Small intestine (tissue), 7 donors: ENCODE measurements at regions not wholly inside any gene's neighbourhood (a gene's known extent, or its start where the extent isn't known, plus 50 kb on each side); places are given as distances from the start of the nearest gene placed in this dataset.

ENCODE experiments used
- DNase-seq, 2 donors: peaks; one replicate each; pipeline versions ENCODE4 v3.0.0 to v3.0.0-alpha.2; 2013
- FAIRE-seq: peaks from 2 replicates; lab custom pipeline; 2012; peaks lifted over from hg19 to GRCh38; lab: Jason Lieb, UNC
- H3K27ac ChIP-seq, 3 donors: one replicate each; pipeline ENCODE4 v1.5.1; 2013; ENCODE audit warnings: low read length in 2 of 3, mild to moderate bottlenecking in 2 of 3, control low read depth in 1 of 3, inconsistent platforms in 1 of 3, low read depth in 1 of 3, moderate library complexity in 1 of 3
- H3K27me3 ChIP-seq, 3 donors: one replicate each; pipeline ENCODE4 v1.6.1; 2013; ENCODE audit warnings: low read length in 3 of 3, inconsistent platforms in 1 of 3; ENCODE audit not compliant: control insufficient read depth in 3 of 3, insufficient read depth in 3 of 3
- H3K36me3 ChIP-seq, 3 donors: one replicate each; pipeline ENCODE4 v1.6.1; 2013; ENCODE audit warnings: low read length in 3 of 3, inconsistent platforms in 1 of 3, low read depth in 1 of 3, mild to moderate bottlenecking in 1 of 3, moderate library complexity in 1 of 3; ENCODE audit not compliant: control insufficient read depth in 3 of 3, insufficient read depth in 2 of 3
- H3K4me1 ChIP-seq, 3 donors: one replicate each; pipeline ENCODE4 v1.6.1; 2013; ENCODE audit warnings: low read length in 2 of 3, inconsistent platforms in 1 of 3, low read depth in 1 of 3, mild to moderate bottlenecking in 1 of 3, moderate library complexity in 1 of 3; ENCODE audit not compliant: control insufficient read depth in 3 of 3, insufficient read depth in 2 of 3
- H3K4me3 ChIP-seq, 3 donors: one replicate each; pipeline ENCODE4 v1.5.1; 2013; ENCODE audit warnings: low read length in 3 of 3, control low read depth in 1 of 3, inconsistent platforms in 1 of 3, low read depth in 1 of 3, mild to moderate bottlenecking in 1 of 3, moderate library complexity in 1 of 3
- H3K9me3 ChIP-seq, 2 donors: one replicate each; pipeline ENCODE4 v1.6.1; 2013; ENCODE audit warnings: low read depth in 1 of 2, low read length in 1 of 2; ENCODE audit not compliant: control insufficient read depth in 2 of 2, insufficient read depth in 1 of 2
- WGBS, 3 donors: extraction: QIAGEN DNeasy Blood & Tissue Kit; methylation state at CpG; one replicate each; pipeline ENCODE4 v1.1.7; 2013; 5-methylcytosine and 5-hydroxymethylcytosine counted together
- donor health status: healthy with polysubstance abuse.
- donor health status: control.
- donor health status: control.
- donor health status: Bipolar disorder and iron deficiency.
- donor health status: healthy.

DNA sequence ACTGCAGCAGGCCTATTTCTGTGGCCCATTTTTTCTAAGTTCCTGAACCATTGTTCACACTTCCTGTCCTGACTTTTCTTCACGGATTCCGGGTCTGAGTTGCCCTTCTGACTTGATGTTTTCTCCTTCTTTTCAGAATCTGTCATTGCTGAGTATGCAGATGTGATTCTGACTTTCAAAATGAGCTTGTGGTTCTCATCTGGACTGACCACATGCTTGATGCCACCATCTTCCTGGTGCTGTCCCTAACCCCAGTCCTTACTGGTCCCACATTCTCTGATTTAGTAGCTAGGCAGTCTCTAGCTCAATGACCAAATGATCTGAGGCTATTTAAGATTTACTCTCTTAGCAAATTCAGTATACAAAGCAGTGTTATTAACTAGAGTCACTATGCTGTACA, 822.3 kb upstream of the TENM3 start:
- no peaks in the 10 kb centered on the region for H3K9me3 ChIP-seq
- H3K36me3 ChIP-seq = no peaks in the 10 kb centered on the region
- FAIRE-seq (no peak), DNase-seq (no peak)
- no peak overlapping the region for H3K4me3 ChIP-seq
- 54 to 88% (median 84%) methylated on average over 2 of the region's 2 CpGs for WGBS, 3 donors
- no peaks in the 10 kb centered on the region for H3K27me3 ChIP-seq
- no peak overlapping the region for H3K27ac ChIP-seq
- H3K4me1 ChIP-seq = no peaks in the 10 kb centered on the region

DNA sequence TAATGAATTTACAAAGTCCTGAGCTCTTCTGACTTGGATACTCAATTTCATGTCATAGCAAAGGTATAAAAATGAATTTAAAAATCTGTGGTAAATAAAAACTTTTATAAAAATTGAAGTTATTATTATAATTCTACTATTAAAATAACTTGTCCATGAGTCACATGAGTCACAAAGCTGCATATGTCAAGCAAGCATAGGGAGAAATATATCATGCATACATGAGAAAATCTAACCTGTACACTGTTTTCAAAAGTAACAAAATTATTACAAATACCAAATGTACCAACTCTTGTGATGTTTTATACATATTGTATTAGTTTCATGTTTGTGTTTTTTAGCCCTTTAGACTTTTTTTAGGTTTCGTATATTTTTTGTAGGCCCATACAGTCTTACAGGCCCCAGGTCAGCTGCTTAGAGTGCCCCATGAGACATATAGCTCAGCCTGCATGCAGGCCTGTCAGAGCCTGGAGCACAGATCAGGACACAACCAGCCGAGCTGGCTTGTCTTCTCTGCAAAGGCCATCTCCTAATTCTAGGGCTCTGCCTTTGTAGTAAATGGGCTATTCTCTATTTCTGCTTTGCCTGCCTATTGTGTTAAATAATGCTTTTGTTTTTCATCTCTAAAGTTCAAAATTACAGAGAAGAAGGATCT, 818.7 kb upstream of the TENM3 start:
- Histone ChIP-seq H3K4me3 (no peak overlapping the region), H3K36me3 (no peaks in the 10 kb centered on the region), H3K27me3 (no peaks in the 10 kb centered on the region), H3K4me1 (no peaks in the 10 kb centered on the region), H3K9me3 (no peaks in the 10 kb centered on the region), H3K27ac (no peak overlapping the region)
- no peak for FAIRE-seq
- DNase-seq = no peak
- 79 to 87% (median 85%) methylated on average over 2 of the region's 2 CpGs for WGBS, 3 donors

DNA sequence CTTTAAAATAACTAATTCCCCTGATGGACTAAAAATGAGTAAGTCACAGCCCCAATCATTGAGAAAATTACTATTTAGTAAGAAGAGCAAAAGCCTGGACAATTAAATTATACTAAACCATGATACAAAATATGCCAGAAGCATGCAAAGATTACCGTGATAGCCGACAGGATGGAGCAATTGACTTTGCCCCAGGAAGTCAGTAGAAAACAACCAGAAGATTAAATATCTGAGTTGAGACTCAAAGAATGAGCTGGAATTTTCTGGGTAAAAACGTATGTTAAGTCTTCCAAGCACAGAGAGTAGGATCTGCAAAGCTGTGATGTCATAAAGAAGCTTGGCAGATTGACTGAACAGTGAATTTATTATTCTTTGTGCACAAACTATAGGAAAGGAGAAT, 816.1 kb upstream of the TENM3 start:
- H3K27me3 ChIP-seq = no peaks in the 10 kb centered on the region
- FAIRE-seq = no peak
- H3K36me3 ChIP-seq = no peaks in the 10 kb centered on the region
- WGBS, 3 donors = 36 to 55% (median 49%) methylated on average over 3 of the region's 3 CpGs
- DNase-seq = no peak
- H3K4me1 ChIP-seq = no peaks in the 10 kb centered on the region
- H3K27ac ChIP-seq = no peak overlapping the region
- no peaks in the 10 kb centered on the region for H3K9me3 ChIP-seq
- H3K4me3 ChIP-seq = no peak overlapping the region

DNA sequence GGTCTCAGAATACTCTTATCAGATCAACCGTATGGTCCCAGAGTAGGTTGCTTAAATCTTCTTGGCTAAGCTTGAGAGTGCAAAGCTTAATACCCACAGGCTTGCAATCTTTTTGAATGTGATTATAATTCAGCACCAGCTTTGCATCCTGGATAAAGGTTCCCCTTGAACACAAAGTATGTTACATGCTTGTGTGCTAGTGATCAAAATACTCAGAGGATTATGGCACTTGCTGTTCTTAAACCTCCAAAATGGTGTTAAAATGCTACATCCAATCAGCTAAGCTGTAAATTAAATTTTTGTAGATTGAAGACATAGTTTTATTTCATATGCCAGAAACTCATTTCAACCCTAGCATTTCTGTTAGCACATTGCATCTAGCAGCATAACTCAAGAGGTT, 812.2 kb upstream of the TENM3 start:
- no peaks in the 10 kb centered on the region for H3K36me3 ChIP-seq
- no peaks in the 10 kb centered on the region for H3K4me1 ChIP-seq
- 7 to 42% (median 22%) methylated on average over 1 of the region's 1 CpG for WGBS, 3 donors
- no peak overlapping the region for H3K4me3 ChIP-seq
- H3K9me3 ChIP-seq = no peaks in the 10 kb centered on the region
- FAIRE-seq = no peak
- no peak overlapping the region for H3K27ac ChIP-seq
- no peak for DNase-seq
- no peaks in the 10 kb centered on the region for H3K27me3 ChIP-seq

DNA sequence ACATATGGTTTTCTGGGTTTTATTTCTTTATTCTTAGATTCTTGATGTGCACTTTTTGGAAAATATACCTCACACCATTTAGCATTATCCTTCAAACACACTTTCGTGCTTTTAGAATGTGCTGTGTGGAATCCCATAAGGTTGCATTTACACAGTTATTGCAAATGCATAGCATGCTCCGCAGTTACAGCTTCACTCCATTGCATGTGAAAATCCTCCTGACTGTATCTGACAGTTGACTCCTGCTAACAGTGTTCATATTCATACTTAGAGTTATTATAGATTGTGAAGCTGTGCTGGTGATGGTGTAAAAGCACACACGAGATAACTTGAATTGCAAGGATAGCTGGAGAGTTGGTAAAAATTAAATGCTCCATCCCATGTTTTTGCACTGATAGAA, 811.5 kb upstream of the TENM3 start:
- WGBS, 3 donors = 73 to 83% (median 79%) methylated on average over 3 of the region's 3 CpGs
- H3K9me3 ChIP-seq = no peaks in the 10 kb centered on the region
- H3K4me1 ChIP-seq = no peaks in the 10 kb centered on the region
- H3K36me3 ChIP-seq = no peaks in the 10 kb centered on the region
- H3K4me3 ChIP-seq = no peak overlapping the region
- DNase-seq (no peak), FAIRE-seq (no peak)
- H3K27me3 ChIP-seq = no peaks in the 10 kb centered on the region
- no peak overlapping the region for H3K27ac ChIP-seq

DNA sequence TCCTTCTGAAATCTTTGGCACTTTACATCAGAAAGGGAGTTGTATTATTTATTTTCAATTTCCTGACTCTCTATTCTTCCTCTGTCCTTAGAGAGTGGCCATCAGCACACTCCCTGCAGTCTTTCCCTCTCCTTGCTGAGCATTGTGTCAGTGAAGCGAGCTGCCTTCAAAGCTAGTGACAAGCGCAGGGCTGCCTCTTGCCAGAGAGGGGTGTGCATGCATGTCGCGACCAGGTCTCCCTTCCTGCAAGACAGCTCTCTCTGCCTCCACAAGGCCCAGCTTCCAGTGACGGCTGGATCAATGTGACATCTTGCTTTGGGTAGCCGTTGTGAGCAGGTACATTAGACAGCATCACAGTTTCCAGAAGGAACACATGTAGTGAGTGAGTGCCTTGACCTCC, 810.9 kb upstream of the TENM3 start:
- FAIRE-seq (no peak), DNase-seq (no peak)
- H3K4me1 ChIP-seq = no peaks in the 10 kb centered on the region
- no peaks in the 10 kb centered on the region for H3K27me3 ChIP-seq
- H3K4me3 ChIP-seq = no peak overlapping the region
- no peaks in the 10 kb centered on the region for H3K36me3 ChIP-seq
- WGBS, 3 donors = 59 to 81% (median 80%) methylated on average over 6 of the region's 6 CpGs
- no peaks in the 10 kb centered on the region for H3K9me3 ChIP-seq
- H3K27ac ChIP-seq = no peak overlapping the region

DNA sequence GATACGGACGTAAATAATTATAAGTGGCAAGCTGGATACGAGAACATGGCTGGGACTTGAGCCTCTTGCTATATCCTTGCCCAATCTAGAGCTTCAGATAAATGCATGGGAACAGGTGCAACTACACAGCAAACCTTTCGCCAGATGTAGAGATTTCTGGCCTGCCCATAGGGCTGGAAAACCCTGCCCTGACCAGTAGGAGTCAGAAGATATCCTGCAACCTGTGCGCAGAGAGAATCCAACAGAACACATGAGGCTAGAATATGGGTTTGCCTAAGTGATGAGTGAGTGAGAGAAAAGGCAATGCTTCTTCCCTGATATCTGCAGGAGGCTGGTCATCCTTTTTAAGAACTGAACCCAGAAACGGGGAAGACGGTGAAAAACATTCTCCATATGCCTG, 805.3 kb upstream of the TENM3 start:
- no peaks in the 10 kb centered on the region for H3K4me1 ChIP-seq
- WGBS, 3 donors = 80 to 90% (median 90%) methylated on average over 7 of the region's 7 CpGs
- FAIRE-seq (no peak), DNase-seq (no peak)
- H3K36me3 ChIP-seq = no peaks in the 10 kb centered on the region
- H3K27me3 ChIP-seq = no peaks in the 10 kb centered on the region
- no peaks in the 10 kb centered on the region for H3K9me3 ChIP-seq
- no peak overlapping the region for H3K27ac ChIP-seq
- no peak overlapping the region for H3K4me3 ChIP-seq

DNA sequence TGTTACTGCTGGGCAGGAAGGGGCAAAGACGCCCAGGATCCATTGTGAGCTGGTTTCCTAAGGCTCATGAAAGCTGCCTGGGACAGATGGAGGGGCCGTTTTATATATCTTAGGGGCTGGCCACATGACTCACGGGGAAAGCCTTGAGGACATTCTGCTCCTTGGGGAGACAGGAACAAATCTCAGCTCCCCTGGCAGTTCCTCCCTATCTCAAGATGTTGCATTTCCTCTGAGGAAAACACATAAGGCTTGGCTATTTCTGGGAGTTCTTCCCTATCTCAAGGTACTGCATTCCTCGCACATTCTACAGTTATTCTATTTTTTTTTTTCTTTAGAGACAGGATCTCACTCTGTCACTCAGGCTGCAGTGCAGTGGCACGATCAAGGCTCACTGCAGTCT, 804.6 kb upstream of the TENM3 start:
- FAIRE-seq (no peak), DNase-seq (no peak)
- no peaks in the 10 kb centered on the region for H3K4me1 ChIP-seq
- WGBS, 3 donors = 61 to 68% (median 64%) methylated on average over 5 of the region's 5 CpGs
- H3K27me3 ChIP-seq = no peaks in the 10 kb centered on the region
- no peak overlapping the region for H3K4me3 ChIP-seq
- no peak overlapping the region for H3K27ac ChIP-seq
- no peaks in the 10 kb centered on the region for H3K36me3 ChIP-seq
- no peaks in the 10 kb centered on the region for H3K9me3 ChIP-seq

DNA sequence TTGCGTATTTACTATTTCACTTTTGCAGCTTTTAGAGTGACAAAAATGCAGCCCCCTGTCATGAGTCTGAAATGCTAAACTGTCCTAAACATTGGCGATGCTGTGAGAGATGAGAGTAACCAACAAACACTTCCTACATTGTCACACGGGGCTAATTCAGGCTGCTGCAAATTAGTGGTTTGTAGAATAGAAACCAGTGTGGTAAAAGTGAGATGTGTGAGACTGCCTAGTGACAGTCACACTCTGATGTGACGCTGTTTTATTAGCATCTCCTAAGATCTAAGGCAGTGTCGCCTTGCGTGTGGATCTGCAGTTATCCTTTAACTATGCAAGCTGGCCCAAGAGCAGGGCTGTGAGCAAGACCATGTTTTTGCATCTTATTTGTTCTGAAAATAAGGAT, 800.2 kb upstream of the TENM3 start:
- WGBS, 3 donors = 20 to 27% (median 23%) methylated on average over 6 of the region's 6 CpGs
- no peaks in the 10 kb centered on the region for H3K9me3 ChIP-seq
- DNase-seq (no peak), FAIRE-seq (no peak)
- H3K4me3 ChIP-seq = no peak overlapping the region
- H3K4me1 ChIP-seq = no peaks in the 10 kb centered on the region
- H3K27me3 ChIP-seq = no peaks in the 10 kb centered on the region
- no peak overlapping the region for H3K27ac ChIP-seq
- H3K36me3 ChIP-seq = no peaks in the 10 kb centered on the region
